Mesothelial cell of epicardium (in vitro differentiated cells): ENCODE measurements at regions not wholly inside any gene's neighbourhood (a gene's known extent, or its start where the extent isn't known, plus 50 kb on each side); places are given as distances from the start of the nearest gene placed in this dataset.
"Not testable (repeated sequence)": the region's sequence is repeated elsewhere in the genome, so short reads cannot be mapped to it uniquely, and the experiment has no call there.

Source experiments
- DNase-seq, 2 experiments: peaks; one replicate each; pipeline ENCODE4 v3.0.0; 2021; ENCODE audit warnings: low spot score in 2 of 2; ENCODE audit not compliant: unreplicated experiment in 2 of 2
- H3K27ac Mint-ChIP-seq: 2 replicates; pipeline ENCODE4 v1.8.0; 2021; ENCODE audit warnings: mixed read lengths
- H3K27me3 Mint-ChIP-seq: 2 replicates; pipeline ENCODE4 v1.8.0; 2021; ENCODE audit warnings: low read depth, mixed read lengths
- H3K36me3 Mint-ChIP-seq: 2 replicates; pipeline ENCODE4 v1.8.0; 2021; ENCODE audit warnings: mixed read lengths
- H3K4me1 Mint-ChIP-seq: 2 replicates; pipeline ENCODE4 v1.8.0; 2021; ENCODE audit warnings: mixed read lengths
- H3K4me3 Mint-ChIP-seq: 2 replicates; pipeline ENCODE4 v1.8.0; 2021; ENCODE audit warnings: mild to moderate bottlenecking, moderate library complexity, mixed read lengths
- H3K9me3 Mint-ChIP-seq: 2 replicates; pipeline ENCODE4 v1.8.0; 2021; ENCODE audit warnings: mixed read lengths
- TF ChIP-seq, protein P1 (sequence below): fragments of 200-600 bp; sonication (generic); IDR thresholded peaks from one replicate; pipeline ENCODE4 v1.5.0; 2021; ENCODE audit warnings: antibody characterized with exemption; ENCODE audit not compliant: unreplicated experiment

DNA sequence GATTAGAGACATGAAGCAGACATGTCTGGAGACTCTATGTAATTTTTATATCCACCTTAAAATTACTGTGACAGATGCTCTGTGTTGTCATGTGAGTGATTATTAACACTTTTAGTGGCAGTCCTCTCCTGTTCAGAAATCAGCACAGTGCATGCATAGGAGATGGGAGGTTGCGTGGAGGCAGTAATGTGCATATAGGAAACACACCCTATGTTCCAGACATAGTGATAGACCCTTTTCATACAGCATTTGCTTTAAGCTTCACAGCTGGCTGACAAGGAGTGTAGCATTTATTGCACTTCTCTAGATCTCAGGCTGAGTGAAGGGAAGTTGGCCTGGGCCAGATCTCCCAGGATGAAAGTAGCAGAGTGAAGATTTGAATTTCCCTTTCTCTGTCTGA, 102.3 kb upstream of the SYN3 start:
- TF ChIP-seq, protein P1, sequence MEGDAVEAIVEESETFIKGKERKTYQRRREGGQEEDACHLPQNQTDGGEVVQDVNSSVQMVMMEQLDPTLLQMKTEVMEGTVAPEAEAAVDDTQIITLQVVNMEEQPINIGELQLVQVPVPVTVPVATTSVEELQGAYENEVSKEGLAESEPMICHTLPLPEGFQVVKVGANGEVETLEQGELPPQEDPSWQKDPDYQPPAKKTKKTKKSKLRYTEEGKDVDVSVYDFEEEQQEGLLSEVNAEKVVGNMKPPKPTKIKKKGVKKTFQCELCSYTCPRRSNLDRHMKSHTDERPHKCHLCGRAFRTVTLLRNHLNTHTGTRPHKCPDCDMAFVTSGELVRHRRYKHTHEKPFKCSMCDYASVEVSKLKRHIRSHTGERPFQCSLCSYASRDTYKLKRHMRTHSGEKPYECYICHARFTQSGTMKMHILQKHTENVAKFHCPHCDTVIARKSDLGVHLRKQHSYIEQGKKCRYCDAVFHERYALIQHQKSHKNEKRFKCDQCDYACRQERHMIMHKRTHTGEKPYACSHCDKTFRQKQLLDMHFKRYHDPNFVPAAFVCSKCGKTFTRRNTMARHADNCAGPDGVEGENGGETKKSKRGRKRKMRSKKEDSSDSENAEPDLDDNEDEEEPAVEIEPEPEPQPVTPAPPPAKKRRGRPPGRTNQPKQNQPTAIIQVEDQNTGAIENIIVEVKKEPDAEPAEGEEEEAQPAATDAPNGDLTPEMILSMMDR: no peak
- Mint-ChIP-seq H3K27ac (no peak overlapping the region), H3K9me3 (peaks cover 13% of the 10 kb centered on the region), H3K4me3 (no peak overlapping the region), H3K4me1 (no peaks in the 10 kb centered on the region), H3K27me3 (peaks cover 45% of the 10 kb centered on the region), H3K36me3 (no peaks in the 10 kb centered on the region)
- no peak for DNase-seq

DNA sequence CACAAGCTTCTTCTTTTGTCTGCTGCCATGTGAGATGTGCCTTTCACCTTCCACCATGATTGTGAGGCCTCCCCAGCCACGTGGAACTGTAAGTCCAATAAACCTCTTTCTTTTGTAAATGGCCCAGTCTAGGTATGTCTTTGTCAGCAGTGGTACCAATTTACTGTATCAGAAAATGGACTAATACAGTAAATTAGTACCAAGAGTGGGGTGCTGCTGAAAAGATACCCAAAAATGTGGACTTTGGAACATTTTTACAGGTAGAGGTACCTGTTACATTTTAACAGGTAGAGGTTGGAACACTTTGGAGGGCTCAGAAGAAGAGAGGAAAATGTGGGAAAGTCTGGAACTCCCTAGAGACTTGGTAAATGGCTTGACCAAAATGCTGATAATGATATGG, 96.8 kb upstream of the SYN3 start:
- peaks cover 26% of the 10 kb centered on the region for H3K9me3 Mint-ChIP-seq
- not testable (repeated sequence) for H3K4me3 Mint-ChIP-seq, H3K27ac Mint-ChIP-seq, DNase-seq, H3K36me3 Mint-ChIP-seq, H3K4me1 Mint-ChIP-seq, H3K27me3 Mint-ChIP-seq

DNA sequence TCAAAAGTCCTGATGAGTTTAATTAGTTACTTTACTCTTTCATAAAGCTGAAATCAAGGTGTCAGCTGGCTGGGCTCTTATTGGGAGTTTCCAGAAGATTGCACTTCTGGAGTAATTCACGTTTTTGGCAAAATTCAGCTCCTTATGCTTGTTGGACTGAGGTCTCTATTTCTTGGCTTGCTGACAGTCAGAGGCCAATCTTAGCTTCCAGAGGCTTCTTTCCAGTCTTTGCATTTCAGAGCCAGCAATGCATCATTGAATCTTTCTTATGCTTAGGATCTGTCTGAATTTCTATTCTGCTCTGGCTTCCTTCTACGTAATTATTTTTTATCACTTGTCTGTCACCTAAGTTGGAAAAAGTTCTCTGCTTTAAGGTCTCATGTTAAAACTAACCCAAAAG, 91.4 kb upstream of the SYN3 start:
- TF ChIP-seq, protein P1: no peak
- Mint-ChIP-seq H3K4me3 (no peak overlapping the region), H3K4me1 (no peaks in the 10 kb centered on the region), H3K27ac (no peak overlapping the region), H3K27me3 (peaks cover 19% of the 10 kb centered on the region), H3K9me3 (peaks cover 6% of the 10 kb centered on the region), H3K36me3 (no peaks in the 10 kb centered on the region)
- DNase-seq: no peak

DNA sequence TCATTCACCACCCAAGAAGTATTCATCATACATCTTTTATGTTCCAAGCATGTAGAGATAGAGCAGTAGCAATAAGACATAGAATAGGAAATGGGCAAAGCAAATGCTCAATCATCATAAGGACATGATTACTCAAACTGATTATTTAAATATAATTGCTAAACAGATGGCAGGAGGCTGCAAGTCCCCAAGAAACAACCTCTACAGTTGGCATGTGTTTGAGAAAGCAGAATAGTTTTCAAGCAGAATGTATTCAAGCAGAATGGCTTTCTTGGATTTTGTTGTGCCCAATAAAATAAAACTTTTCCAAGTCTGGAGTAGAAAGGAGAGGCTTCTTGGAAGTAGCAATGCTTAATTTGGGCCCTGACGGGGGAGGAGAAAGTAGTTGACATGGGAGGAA, 86.5 kb upstream of the SYN3 start:
- Mint-ChIP-seq H3K36me3 (no peaks in the 10 kb centered on the region), H3K9me3 (peaks cover 2% of the 10 kb centered on the region), H3K27ac (no peak overlapping the region), H3K4me3 (no peak overlapping the region), H3K27me3 (peaks cover 43% of the 10 kb centered on the region), H3K4me1 (no peaks in the 10 kb centered on the region)
- DNase-seq: no peak
- TF ChIP-seq, protein P1: no peak

DNA sequence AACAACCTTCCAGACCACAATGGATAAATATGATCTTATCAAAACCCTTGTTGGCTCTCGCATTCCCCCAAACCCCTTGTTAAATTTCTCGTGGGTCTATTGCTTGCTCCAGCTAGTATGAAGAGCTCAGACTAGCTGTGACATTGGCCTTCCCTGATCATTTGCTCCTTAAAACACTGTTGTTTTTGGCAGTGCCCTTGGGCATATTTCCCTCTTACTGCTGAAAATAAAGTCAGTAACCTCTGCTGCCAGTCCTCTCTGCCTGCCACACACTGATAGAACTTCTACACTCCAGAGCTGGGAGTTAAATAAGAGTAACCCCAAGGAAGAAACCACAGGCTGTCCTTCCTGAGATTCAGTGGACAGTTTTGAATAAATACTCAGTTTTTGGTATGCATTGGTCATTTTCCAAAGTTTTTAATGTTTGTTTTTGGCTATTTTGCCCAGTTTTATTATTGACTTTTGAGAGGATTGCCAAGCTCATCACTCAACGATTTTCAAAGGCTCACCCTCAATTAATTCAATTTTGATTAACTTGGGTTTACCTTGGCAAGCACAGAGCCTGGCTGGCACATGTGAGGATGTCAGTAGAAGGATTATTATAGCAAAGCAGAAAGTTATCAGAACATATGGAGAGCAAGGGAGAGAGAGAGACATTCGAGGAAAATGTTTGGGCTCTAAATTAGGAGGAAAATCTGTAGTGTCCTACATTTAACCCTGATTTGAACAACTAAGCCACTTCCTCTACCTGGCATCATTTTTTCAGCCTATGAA, 84.3 kb upstream of the SYN3 start:
- Mint-ChIP-seq H3K4me1 (no peaks in the 10 kb centered on the region), H3K36me3 (no peaks in the 10 kb centered on the region), H3K27ac (no peak overlapping the region), H3K27me3 (peaks cover 53% of the 10 kb centered on the region), H3K9me3 (peaks cover 3% of the 10 kb centered on the region), H3K4me3 (no peak overlapping the region)
- TF ChIP-seq, protein P1: no peak
- no peak for DNase-seq

DNA sequence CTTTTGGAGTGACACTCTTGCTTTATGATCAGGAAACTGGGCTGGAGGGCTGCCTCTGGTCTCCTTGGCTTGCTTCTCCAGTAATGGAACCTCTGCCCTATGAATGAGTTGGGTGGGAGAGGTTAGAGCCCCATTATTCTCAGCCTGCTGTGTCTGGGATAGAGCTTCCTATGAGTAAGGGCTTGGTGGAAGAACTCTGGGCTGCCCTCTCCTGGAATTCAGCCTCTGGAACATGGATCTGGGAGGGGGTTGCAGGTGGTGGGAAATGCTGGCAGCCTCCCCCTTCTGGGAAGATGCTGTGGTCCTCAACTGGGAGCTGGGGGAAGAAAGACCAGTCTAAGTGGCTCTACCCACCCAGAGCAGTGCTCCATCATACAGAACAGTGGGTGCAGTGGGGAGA, 81.8 kb upstream of the SYN3 start:
- Mint-ChIP-seq H3K27ac (no peak overlapping the region), H3K4me1 (no peaks in the 10 kb centered on the region), H3K4me3 (no peak overlapping the region), H3K27me3 (peaks cover 46% of the 10 kb centered on the region), H3K9me3 (peaks cover 3% of the 10 kb centered on the region), H3K36me3 (no peaks in the 10 kb centered on the region)
- TF ChIP-seq, protein P1: no peak
- DNase-seq: no peak

DNA sequence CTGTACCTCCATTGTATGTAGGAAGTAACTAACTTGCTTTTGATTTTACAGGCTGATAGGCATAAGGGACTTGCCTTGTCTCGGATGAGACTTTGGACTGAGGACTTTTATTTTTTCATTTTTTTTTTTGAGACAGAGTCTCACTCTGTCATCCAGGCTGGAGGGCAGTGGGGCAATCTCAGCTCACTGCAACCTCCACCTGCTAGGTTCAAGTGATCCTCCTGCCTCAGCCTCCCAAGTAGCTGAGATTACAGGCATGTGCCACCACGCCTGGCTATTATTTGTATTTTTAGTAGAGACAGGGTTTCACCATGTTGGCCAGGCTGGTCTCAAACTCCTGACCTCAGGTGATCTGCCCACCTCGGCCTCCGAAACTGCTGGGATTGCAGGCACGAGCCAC, 80.2 kb upstream of the SYN3 start:
- not testable (repeated sequence) for H3K27ac Mint-ChIP-seq, H3K4me3 Mint-ChIP-seq, DNase-seq, H3K4me1 Mint-ChIP-seq, H3K36me3 Mint-ChIP-seq, H3K9me3 Mint-ChIP-seq
- peaks cover 38% of the 10 kb centered on the region for H3K27me3 Mint-ChIP-seq
